CD4-positive, alpha-beta T cell treated with Interleukin-21 for 1 hour (primary cell): ENCODE measurements at regions not wholly inside any gene's neighbourhood (a gene's known extent, or its start where the extent isn't known, plus 50 kb on each side); places are given as distances from the start of the nearest gene placed in this dataset.
"Not testable (repeated sequence)": the region's sequence is repeated elsewhere in the genome, so short reads cannot be mapped to it uniquely, and the experiment has no call there.

Source experiments
- DNase-seq: peaks from one replicate; pipeline ENCODE4 v3.0.0-alpha.2; 2020

DNA sequence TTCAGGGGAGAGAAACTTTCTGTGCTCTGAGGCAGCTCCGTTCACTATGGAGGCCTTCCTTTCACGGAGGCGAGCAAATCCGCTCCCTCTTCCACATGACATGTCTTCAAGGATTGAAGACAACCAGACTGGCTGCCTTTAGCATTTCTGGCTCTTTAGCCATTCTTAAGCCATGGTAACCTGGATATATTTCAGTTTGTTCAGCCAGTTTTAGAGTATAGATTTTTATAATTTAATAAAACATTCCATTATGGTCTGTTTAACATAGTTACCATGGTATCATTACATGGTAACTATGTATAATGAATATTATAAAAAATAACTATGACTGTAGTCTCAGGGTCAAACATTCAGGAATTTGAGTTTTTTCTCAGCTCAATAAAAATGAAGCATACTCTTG, 54.2 kb upstream of the NFIA start:
- DNase-seq = no peak

DNA sequence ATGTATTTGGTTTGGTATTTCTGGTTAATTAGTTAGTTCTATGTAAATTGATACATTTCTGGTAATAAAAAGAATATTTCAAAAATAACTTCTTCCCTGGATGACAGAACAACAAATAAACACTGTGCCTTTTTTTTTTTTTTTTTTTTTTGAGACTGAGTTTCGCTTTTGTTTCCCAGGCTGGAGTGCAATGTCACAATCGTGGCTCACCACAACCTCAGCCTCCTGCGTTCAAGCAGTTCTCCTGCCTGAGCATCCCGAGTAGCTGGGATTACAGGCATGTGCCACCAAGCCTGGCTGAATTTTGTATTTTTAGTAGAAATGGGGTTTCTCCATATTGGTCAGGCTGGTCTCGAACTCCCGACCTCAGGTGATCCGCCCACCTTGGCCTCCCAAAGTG, 64.3 kb upstream of the NFIA start:
- DNase-seq = not testable (repeated sequence)

DNA sequence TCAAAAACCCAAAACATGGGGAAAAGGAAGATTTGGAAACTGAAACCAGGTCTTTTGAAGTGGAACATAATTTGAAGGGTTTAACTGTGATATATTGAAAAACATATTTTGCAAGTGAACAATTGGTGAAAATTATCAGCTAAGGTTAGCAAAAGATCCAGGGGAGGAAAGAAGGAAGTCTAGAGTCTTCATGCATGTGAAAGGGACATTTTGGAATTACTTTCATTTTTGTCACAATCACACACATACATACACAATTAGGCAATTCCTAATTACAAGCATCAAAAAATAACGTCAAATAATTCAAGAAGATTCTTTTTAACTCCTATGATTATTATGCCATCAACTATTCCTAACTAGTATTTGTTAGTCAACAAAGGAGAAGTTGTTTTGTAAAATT, 64.7 kb upstream of the NFIA start:
- DNase-seq = no peak

DNA sequence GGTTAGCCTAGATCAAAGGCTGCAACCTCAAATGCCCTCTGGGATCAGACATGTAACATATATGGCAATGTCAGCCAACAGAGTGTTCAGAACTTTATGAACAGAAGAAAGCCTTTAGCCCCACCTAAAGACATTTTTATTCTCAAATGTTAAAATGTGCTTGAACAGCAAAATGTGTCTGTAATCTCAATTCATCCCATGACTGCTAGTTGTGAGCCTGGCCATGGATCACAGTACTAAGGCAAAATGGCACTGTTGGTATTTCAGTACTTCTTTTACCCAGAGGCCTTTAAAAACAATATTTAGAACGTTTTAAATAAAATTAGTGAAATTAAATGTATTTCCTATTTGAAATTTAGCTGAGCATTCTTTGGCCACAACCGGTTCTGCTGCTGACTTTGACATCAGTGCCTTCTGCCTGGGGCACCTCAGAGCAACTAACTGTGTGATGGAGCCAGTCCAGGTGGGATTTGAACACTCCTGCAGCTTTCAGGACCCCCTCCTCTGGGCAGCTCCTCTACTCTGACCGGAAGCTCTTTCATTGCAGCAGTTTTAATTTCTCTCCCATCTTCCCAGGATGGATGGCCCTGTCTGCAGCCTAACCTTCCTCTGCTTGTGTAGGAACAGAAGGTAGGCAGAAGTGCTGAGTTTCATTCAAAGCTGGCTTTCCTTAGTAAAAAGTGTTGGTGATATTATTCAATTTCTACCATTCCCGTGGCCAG, 68.3 kb upstream of the NFIA start:
- DNase-seq = no peak

DNA sequence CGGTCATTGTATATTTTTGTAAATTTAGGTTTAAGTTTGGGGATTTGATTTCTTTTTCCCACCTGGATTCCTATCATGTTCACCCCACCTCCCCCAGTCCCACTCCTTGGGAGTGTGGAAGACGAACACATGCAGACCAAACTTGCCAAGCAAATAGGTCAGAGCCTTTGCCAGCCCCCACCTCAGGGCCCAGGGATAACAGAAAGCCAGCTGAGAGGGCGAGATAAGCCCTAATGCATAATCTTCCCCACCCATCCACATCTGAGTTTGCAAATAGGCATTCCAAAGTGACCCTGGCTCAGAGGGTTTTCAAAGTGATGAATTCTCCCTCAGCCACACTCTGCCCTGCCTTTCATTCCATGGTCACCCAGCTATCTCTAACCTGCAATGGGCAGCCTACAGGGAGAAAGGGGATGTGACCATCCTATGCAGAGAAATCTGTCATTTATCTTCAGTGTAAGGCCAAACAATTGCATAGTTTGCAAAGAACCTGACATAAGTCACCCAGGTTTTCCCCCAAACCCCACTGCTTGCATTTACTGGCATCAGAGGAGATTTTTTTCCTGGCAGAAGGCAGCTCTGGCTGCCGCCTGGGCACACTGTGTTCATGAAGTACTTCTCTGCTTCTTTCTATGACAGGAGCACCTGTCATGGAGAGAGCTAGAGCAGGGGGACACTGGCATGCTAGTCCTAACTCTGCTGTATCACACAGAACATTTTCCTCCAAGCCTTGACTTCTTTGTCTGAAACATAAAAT, 69.0 kb upstream of the NFIA start:
- no peak for DNase-seq

DNA sequence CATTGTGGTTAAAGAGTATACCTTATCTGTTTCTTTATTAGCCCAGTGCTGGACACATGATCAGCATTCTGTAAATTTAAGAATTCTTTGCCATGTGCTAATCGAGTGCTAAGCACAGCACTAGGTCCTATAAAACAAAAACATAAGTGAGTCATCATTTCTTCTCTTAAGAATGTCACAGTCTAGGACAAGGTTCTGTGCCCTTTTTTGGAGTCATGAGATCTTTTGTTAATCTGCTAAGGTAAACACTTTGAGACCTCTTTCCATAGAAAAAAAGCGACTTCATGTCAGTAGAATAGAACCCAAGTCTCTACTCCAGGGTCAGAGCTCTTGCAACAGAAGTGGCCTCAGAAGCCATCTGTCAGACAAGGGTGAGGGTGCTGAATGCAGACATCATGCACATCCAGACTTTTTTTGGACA, 70.0 kb upstream of the NFIA start:
- DNase-seq = no peak

DNA sequence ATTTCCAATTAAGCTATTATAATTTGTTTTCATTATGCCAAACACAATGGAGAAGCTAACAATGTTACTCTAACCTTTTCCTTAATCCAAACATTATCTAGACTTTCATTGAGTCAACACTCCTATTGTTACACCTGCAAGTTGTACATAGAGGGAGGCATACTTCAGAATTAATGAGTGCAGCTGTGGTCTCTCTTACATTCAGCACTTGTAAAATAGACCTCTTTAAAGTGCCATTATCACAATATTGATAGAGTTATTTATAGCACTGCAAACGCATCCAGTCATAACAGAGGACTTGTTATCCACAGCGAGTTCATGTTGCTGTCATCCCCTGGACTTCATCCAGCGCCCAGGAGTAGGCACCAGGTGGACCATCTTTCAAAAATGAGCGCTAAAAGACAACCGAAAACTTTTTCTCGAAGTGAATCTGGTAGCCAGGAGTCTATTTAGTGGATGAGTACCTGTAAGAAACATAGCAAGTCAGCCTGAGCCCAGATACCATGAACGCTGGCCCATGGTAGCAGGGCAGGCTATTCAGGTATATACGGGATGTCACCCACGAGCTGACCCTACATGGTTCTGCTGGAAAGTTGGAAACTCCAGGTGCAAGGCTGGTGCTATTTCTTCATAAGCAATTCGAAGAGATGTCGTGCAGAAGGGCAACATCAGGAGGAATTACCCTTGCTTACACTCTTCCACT, 70.6 kb upstream of the NFIA start:
- no peak for DNase-seq

DNA sequence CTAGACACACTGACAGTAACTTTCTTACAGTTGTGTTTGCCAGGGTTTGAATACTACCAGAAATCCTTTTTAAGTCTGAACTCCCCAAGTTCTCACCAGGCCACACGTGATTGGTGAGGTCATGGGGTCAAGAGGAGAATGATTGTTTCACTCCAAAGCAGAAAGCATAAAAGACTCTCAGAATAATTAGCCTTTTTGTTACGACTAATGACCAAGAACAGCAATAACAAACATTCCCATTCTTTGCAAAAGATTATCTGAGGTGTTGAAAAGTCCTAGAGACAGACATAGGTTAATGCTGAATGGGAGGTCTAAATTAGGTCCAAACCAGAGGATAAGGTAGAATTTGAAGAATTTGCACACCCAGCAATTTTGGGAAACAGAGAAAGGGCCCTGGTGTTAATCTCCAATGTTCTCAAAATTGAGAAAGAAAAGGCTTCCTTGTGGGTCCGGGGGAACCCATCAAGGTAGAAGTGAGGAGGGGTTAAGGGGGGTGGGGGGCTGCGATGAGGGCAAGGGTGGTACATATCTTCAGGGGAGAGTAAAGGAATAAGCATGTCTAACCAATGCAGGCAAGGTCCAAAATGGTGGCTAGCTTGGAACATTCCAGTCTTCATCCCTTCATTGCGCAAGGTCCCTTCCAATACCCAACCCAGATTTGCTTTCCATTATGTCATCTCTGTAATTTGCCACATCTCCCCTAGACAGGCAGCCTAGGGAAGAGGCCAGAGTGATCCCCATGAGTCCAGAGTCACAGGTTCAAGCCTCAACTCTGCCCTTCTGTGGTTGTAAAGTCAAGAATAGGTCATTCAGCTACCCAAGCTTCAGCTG, 74.6 kb upstream of the NFIA start:
- no peak for DNase-seq

DNA sequence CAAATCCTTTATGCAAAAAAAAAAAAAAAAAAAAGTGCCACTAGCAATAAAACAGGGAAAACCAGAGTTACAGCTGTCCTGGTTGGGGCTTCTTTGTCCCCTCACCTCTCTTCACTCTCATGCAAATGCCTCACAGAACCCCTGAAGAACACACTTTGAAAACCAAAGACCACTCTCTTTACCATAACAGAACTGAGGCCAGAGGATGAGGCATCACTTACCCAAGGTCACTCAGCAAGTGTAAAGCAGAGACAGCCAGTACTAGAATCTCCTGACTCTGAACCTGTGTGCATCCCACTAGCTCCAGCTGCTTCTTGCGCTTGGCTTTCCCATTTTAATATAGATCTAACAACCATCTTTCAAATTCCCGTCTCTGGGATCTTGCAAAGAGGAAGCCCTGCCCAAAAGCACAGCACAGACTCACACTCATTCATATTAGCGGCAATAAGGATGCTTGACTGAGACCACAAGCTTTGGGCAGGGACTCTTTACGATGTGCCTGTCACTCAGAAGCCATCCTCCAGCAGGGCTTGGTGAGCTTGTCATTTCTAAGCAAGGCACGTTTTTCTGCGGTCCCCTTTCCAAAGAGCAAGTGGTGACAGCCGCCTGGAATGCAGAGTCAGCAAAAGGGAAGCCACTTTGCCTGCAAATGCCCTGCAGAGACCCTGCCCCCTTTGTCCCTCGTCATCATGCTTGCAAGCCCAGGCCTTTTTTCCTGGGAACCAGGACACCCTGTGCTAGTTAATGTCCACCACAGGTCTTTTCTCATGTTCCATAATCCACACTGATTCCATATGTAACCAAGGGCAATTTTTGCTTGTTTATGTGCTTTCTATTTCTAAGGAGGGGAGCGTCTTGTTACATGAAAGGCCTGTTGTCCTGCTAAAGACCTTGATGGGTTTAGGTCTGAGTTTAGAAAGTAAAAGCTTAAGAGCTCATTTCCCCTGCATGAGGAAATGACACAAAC, 76.5 kb upstream of the NFIA start:
- no peak for DNase-seq

DNA sequence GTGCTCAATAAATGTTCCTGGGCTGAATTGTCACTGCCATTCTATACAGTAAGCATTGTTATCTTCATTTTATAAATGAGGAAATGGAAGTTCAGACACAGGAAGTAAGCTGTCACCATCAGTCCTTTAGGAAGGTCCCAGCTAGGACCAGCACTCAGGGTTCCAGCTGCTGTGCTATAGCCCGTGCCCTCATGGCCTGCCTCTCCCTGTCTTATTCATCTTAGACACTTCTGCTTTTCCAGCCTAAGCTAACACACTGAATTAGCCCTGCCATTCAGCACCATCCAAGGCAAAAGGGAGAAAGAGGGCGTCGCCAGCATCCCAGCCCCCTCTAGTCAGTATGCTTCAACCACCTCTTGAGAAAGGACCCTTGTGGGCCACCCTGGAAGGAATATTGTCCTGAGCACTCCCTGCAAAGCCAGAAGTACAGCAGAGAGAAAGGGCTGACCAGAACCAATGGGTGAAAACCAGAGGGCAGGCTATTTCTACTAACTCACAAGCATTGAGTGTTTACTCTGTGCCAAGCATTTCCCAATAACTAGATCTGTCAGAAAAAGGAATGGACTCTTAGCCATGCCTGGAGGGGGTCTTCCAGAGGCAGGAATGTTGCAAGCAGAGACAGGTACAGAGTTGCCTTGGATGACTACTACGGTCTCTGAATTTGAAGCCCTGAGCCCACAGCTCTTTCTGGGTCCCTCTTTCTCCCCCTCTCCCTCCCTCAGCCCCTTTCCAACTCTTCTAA, 77.9 kb upstream of the NFIA start:
- no peak for DNase-seq

DNA sequence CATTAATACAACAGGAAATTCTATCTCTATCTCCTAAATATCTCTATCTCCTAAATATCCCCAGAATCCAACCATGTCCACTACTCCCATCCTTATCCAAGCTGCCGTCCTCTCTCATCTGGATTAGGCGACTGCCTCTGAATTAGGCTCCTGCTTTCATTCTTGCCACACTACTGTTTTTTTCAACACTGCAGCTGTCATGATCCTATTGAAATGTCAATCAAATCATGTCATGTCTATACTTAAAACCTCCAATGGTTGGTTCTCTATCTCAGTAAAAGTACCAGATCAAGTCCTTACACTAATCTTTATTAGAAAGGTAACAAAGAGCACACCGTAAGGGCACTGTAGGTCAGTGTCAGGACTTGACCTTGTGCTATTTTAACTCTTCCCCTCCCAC, 82.0 kb upstream of the NFIA start:
- no peak for DNase-seq

DNA sequence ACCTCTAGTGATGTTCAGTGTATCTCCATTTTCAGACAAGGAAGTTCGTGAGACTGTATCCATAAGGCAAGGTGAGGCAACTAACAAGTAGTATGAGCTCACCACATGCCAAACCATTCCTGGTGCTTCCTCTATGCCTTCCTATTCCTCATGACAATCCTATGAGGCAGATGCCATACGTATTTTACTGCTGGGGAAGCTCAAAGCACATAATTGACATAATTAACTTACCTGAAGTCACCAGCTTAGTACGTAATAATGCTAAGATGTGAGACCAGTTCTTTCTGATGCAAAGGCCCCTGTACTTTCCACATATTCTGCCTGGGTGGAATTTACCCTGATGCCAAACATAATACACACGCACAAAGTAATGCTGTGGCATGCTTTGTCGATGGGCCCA, 83.6 kb upstream of the NFIA start:
- DNase-seq = no peak

DNA sequence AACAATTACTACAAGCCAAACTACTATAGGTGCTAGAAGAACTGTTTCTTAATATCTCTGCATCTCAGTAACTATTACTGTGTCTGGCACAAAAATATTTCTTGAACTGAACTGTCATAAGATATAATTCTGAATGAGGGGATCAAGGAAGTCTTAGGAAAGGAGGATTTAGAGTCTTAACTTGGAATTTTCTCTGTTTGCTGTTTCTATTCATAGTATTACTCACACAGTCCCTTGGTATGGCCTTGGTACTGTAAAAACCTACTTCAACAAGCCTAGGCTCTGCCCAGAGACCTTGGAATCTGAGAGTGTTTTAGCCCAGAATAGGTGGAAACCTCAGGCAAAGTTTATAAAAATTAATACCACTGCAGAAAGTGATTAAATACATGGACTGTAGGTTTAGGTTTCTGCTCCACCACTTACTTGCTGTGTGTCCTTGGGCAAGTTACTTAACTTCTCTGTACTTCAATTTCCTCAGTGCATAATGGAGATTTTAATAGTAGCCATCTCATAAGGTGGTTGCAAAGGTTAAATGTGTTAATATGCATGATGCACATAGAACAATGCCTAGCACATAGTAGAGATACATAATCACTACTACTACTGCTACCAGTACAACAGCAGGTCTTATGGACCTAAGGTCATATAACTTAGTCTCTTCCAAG, 87.4 kb upstream of the NFIA start:
- DNase-seq = no peak

DNA sequence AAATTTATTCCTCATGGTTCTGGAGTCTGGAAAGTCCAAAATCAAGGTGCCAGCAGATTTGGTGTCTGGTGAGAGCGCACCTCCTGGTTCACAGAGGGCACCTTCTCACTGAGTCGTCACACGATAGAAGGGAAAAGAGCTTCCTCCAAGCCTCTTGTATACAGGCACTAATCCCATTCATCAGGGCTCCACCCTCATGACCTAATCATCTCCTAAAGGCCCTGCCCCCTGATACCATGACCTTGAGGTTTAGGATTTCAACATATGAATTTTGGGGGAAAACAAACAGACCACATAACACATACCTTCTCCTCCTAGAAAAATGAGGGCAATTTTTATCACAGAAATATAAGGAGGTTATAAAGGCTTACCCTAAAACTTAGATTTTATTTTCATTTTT, 88.0 kb upstream of the NFIA start:
- DNase-seq = no peak

DNA sequence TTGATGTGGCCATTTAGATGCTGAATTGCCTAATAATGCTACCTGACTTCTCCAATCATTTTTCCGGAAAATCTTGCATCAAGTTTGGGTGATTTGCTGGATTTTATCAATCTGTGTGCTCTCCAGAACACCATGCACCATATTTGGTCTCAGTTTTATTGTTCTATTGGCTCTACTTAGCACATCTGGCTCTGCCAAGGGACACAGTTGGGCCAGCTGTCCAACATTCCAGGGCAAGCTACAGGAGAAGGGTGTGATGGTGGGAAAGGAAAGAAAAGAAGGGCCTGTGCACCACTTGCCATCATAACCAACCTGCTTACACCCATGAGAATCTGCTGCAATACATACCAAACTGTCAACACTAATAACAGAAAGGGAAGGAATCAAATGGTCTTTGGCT, 90.2 kb upstream of the NFIA start:
- no peak for DNase-seq

DNA sequence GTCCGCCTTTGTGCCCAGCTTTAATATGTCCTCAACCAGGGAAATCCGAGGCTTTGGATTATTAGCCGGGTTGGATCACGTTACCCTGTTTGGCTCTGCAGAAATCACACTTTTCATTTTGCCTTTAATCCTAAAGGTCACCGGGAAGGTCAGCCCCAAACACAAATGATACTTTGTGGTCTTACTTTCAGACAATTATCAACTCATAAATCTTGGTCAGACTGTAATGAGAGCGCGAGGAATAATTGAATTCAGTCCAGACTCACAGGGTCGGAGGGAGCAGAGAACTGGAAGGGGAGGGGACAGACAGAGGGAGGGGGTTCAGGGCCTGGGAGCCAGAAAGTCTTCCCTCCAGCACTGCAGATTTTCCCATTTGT, 91.7 kb upstream of the NFIA start:
- no peak for DNase-seq

DNA sequence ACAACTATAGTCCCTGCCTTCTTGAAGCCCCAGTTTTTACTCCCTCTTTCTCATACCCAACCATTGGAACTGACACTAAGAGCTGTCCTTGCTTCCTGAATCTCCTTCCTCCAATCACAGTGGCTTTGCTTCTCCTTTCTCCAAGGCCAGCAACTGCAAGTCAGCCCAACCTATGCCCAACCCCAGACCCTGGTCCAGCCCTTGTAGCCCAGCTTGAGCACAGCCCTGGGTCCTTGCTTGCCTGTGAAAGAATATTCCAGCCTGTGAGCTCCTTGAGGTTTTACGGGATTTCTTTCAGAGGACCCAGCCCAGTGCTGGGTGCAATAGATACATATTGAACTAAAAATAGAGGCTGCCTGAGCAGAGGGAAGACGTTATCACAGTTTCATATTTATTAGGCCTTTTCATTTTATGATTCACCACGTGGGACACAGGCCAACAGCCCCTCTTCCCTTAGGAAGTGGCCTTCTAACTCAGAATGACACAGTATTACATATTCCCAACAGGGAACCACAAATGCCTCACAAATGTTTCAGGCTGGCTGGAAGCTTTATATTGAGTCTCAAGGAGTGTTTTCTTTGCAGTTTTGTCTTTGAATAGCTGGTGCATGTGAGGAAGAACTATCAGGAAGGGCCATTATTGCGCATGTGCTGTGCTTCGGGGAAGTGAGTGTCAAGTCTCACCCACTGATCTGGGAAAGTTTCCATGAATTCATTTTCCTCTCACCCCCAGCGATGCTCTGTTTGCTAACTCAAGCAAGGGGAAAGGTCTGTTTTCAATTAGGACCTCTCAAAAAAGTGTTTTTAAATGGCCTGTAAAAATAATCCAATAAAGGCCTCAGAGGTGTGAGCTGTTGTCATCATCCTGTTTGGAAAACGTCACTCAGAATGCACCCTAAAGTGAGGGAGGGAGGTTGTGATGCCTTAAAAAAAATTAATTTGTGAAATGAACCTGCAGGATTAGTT, 92.3 kb upstream of the NFIA start:
- DNase-seq = no peak

DNA sequence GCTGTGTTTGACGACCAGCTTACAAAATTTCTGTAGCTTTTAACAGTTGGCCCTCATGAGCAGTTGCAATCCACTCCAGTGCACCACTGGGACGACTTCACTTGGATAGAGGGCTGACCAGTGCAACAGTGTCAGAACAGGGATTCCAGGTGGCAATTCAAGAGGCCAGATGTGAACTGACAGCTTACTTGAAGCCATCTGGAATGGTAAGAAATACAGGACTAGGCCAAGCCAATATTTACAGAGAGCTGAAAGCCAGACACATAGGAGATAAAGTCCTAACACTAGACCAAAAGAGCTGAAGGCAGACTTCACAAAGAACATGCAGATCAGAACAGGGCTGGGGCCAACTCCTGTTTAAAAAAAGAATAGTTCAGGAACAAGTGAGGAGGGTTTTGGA, 93.5 kb upstream of the NFIA start:
- DNase-seq = no peak

DNA sequence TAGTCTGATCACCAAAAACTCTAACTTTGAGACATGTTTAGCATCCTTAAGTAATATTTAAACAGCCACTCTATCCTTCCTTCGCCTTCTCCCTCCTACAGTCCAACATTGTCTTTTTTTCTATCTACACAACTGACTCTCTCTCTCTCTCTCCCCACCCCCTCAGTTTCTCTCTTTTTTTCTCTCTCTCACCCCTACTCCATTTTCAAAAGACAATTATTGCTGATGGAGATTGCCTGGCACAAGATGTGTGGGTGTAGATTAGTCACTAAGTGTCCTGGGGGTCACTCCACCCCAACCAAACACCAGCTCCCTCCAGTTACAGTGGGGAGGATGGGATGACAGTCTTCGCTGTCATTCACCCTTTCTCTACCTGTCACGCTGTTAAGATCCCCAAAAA, 94.5 kb upstream of the NFIA start:
- DNase-seq = no peak
